GM21576 (cell line): ENCODE measurements at regions not wholly inside any gene's neighbourhood (a gene's known extent, or its start where the extent isn't known, plus 50 kb on each side); places are given as distances from the start of the nearest gene placed in this dataset.
"Not testable (repeated sequence)": the region's sequence is repeated elsewhere in the genome, so short reads cannot be mapped to it uniquely, and the experiment has no call there.

Experiments used
- ATAC-seq: cut with Tn5 transposase; IDR thresholded peaks from one replicate; pipeline ENCODE4 v1.9.1; 2021; ENCODE audit warnings: mild to moderate bottlenecking, moderate library complexity; ENCODE audit not compliant: unreplicated experiment

DNA sequence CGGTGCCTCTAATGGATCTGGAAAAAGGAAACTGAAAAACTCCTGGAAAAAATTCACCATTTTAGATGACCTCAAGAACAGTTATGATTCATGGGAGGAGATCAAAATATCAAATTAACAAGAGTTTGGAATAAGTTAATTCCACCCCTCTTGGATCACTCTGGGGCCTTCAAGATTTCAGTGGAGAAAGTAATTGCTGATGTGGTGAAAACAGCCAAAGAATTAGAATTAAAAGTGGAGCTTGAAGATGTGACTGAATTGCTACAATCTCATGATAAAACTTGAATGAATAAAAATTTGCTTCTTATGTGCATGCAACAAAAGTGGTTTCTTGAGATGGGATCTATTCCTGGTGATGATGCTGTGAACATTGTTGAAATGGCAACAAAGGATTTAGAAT lies 974.4 kb upstream of the GYPC start:
- ATAC-seq: no peak

GRCh38 chr2:125681976-125682805 lies 973.8 kb upstream of the GYPC start:
- no peak for ATAC-seq

DNA sequence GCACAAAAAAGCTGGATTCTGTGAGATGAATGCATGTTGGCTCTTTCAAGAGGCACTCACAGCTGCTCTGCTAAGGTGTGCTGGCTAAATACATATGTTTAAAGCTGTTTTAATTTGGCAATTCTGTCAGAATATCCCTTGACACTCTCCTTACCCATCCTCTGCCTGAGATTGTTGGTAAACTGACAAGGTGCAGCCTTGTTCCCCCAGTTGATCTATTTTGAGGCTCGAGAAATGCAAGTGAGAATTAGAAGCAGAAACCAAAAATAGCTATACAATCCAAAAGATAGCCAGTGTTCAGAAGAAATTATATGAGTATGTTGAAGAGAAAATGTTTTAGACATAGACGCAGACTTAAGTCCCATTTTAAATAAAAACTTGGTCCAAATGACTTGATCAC lies 971.7 kb upstream of the GYPC start:
- no peak for ATAC-seq

- no peak for ATAC-seq
Measured at GRCh38 chr2:125684932-125685331, 971.0 kb upstream of the GYPC start.

GRCh38 chr2:125696560-125696959 lies 959.4 kb upstream of the GYPC start:
- ATAC-seq: no peak

DNA sequence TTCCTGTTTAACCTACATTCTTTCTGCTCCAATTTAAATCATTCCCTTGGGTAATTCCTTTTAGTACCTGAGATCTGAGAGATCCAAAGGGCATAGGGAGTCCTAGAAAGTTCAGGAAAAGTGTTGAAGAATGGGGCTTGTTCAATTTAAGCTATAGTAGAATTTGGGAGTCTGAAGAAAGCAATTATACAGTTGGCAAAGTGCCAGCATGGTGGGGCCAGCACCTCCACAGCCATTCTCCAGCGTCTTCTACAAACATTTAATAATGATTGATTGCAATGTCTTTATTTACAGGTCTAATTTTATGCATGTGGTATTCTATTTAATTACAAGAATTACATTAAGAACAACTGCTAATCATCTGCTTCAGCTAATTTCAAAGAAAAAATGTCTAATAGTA lies 957.7 kb upstream of the GYPC start:
- no peak for ATAC-seq

- no peak for ATAC-seq
Measured at GRCh38 chr2:125701070-125701469, 954.9 kb upstream of the GYPC start.

DNA sequence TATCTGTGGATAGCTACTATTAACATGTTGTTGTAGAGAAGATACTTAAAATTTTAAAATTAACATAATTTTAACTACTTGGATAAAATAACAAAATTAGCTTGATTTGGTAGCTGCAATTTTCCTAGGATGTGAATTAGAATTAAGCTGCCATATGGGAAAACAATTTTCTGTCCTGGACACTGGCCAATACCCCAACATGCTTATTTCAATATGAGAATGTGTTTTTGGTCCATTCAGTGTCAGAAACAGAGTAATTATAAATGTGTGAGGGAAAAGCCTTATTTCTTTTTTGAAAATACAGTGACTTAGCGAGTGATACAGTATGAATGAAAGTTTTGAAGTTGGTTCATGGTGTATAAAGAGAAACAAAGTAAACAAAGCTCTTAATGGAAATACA lies 948.3 kb upstream of the GYPC start:
- no peak for ATAC-seq

DNA sequence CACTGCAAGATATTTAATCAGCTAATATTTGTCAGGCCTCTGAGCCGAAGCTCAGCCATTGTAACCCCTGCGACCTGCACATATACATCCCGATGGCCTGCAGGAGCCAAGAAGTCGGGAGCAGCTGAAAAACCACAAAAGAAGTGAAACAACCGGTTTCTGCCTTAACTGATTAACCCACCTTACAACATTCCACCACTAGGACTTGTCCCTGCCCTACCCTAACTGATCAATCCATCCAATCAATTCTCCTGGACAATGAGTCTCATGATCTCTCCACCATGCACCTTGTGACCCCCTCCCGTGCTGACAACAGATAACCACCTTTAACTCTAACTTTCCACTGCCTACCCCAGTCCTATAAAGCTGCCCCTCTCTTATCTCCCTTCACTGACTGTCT lies 945.4 kb upstream of the GYPC start:
- no peak for ATAC-seq

DNA sequence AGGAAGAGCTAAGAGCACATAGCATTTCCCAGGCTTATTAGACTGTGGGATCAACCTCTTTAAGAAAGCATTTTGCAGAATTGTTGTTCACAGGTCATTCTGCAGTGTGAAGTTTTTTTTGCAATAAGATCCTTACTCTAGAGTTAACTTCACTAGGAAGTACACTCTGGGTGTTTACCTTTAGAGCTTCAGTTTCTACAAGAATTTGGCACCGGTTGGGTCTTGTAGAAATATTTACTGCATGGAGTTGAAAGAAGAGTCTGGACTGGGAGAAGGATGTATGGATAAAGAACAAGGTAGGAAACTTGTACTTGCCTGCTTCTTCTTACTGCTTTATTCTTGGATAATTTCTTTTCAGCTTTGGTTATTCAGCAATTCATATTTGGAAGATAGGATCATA lies 944.9 kb upstream of the GYPC start:
- ATAC-seq: no peak

DNA sequence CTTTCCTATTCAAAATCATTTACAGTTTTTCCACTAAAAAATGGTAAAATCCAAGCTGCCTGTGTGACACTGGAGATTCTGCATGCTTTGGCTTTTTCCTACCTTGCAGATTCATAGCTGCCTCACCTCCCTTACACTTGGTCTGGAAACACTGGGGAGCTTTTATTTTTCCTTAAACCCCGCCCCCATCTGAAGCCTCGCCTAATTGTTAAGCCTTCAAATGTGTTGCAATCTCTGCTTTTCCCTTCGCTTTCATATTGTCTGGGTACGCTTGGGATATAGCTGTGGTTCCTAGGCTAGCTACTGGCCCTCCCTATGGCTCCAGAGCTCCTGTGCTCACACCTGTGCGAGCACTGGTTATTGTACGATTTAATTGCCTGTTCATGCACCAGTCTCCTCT lies 942.4 kb upstream of the GYPC start:
- no peak for ATAC-seq

DNA sequence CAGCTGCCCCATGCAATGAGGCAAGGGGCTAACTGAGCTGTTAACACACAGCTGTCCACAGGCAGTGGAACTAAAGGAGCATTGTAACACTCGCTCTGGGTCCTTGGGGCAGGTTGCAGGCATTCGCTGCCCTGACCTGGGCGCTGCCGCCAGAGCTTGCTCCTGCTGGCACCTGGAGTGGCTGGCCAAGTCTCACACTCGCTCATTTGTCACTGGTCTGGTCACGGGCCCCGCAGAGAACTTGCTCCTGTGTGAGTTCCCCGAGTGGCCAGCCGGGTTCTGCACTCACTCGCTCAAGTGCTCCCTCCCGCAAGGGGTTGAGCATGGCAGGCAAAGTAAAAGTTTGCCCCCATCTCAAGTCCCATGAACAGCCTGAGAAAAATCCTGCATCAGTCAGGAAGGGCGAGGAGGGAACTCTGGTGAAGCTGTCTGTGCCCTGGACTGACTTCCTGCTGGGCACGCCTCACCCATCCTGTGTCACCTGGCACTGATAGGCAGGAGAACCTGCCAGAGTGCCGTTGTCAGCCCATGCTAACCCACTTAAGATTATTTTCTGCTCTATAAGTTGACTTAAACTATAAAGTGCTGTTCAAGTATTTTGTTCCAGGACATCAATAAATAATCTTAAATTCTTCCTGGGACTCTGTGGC lies 934.8 kb upstream of the GYPC start:
- no peak for ATAC-seq

- no peak for ATAC-seq
Measured at GRCh38 chr2:125730921-125731320, 925.0 kb upstream of the GYPC start.

DNA sequence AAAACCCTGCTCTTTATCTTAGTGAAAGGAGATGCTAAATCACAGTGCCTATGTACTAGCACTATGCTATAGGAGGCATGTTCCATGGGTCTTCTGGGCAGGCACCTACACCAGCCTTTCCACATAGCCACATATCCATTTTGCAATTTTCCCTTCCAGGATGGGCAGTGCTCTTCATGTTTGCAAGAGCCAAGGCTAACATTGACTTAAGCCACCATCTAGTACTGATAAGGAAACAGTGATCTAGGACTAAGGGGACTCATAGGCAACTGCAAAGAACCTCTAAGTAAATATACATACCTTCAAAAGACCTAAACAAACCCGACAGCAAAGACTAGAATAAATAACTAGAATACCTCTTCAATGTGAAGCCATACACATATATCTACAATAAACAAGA lies 919.7 kb upstream of the GYPC start:
- no peak for ATAC-seq

- no peak for ATAC-seq
Measured at GRCh38 chr2:125745514-125745913, 910.4 kb upstream of the GYPC start.

GRCh38 chr2:125746321-125747164 lies 909.4 kb upstream of the GYPC start:
- no peak for ATAC-seq

- no peak for ATAC-seq
Measured at GRCh38 chr2:125747165-125747425, 908.9 kb upstream of the GYPC start.

DNA sequence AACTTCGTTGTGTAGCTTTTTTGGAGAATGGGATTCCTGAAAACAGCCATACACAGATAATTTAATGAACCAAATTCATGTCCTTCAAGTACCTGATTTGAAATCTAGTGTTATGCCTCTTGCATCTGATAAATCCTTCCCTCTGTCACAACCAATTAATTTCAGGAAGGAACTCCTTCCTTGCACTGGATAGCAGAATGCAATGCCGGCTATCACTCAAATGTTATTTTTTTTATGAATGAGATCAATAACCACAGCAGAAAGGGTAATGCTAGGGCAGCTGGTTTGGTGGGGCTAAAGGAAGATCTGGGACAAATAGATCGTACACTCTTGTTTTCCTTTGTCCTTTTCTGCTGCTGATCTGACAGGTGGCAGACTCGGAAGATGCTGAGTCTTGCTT lies 899.5 kb upstream of the GYPC start:
- no peak for ATAC-seq

DNA sequence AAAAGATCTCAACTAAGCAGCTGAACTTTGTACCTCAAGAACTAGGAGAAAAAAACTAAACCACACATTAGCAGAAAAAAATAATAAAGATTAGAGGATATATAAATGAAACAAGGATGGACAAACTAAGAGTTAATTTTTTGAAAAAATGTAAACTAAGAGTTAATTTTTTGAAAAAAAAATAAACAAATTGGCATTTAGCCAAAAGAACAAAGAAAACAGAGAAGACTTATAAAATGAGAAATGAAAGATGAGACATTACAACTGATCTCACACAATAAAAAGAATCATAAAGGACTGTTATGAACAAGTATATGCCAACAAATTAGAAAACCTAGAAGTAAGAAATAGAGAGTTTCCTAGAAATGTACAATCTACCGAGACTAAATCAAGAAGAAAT lies 859.2 kb upstream of the GYPC start:
- ATAC-seq: no peak

- no peak for ATAC-seq
Measured at GRCh38 chr2:125797192-125797591, 858.8 kb upstream of the GYPC start.

- ATAC-seq: no peak
Measured at GRCh38 chr2:125822746-125823145, 833.2 kb upstream of the GYPC start.

DNA sequence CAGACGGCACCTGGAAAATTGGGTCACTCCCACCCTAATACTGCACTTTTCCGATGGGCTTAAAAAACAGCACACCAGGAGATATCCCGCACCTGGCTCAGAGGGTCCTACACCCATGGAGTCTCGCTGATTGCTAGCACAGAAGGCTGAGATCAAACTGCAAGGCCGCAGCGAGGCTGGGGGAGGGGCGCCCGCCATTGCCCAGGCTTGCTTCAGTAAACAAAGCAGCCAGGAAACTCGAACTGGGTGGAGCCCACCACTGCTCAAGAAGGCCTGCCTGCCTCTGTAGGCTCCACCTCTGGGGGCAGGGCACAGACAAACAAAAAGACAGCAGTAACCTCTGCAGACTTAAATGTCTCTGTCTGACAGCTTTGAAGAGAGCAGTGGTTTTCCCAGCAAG lies 830.2 kb upstream of the GYPC start:
- not testable (repeated sequence) for ATAC-seq
